GM12801 (cell line): ENCODE measurements at regions not wholly inside any gene's neighbourhood (a gene's known extent, or its start where the extent isn't known, plus 50 kb on each side); places are given as distances from the start of the nearest gene placed in this dataset.

Experiments used
- CTCF ChIP-seq: IDR thresholded peaks from one replicate; pipeline ENCODE4 v1.5.1; 2011; ENCODE audit warnings: control low read depth; ENCODE audit not compliant: insufficient read length; ENCODE audit errors: extremely low read depth

GRCh38 chr7:25860275-25861163 is 291.5 kb upstream of the NFE2L3 start:
- TF ChIP-seq CTCF = no peak

GRCh38 chr7:25861164-25861496 is 290.9 kb upstream of the NFE2L3 start:
- no peak for TF ChIP-seq CTCF

- TF ChIP-seq CTCF = no peak
Measured at GRCh38 chr7:25861601-25862260, 290.3 kb upstream of the NFE2L3 start.

- TF ChIP-seq CTCF = no peak
Measured at GRCh38 chr7:25862261-25863004, 289.6 kb upstream of the NFE2L3 start.

- TF ChIP-seq CTCF = no peak
Measured at GRCh38 chr7:25863005-25863728, 288.8 kb upstream of the NFE2L3 start.

- no peak for TF ChIP-seq CTCF
Measured at GRCh38 chr7:25863729-25864110, 288.3 kb upstream of the NFE2L3 start.

- TF ChIP-seq CTCF = no peak
Measured at GRCh38 chr7:25864511-25864910, 287.5 kb upstream of the NFE2L3 start.
